HFF-Myc (cell line): ENCODE measurements at regions not wholly inside any gene's neighbourhood (a gene's known extent, or its start where the extent isn't known, plus 50 kb on each side); places are given as distances from the start of the nearest gene placed in this dataset.

Experiments used
- DNase-seq: peaks from one replicate; pipeline ENCODE4 v3.0.0-alpha.2; 2011; ENCODE audit warnings: low read depth; ENCODE audit errors: extremely low read depth
- H3K4me3 ChIP-seq: replicated peaks from 2 replicates; pipeline ENCODE4 v1.5.1; 2011; ENCODE audit warnings: low read depth, mild to moderate bottlenecking, control low read depth, low read length
- TF ChIP-seq, protein P1 (sequence below): IDR thresholded peaks from 2 replicates; pipeline ENCODE4 v1.5.1; 2012; ENCODE audit warnings: mild to moderate bottlenecking, low read depth, low read length, control low read depth; ENCODE audit errors: missing control alignments

- TF ChIP-seq, protein P1, sequence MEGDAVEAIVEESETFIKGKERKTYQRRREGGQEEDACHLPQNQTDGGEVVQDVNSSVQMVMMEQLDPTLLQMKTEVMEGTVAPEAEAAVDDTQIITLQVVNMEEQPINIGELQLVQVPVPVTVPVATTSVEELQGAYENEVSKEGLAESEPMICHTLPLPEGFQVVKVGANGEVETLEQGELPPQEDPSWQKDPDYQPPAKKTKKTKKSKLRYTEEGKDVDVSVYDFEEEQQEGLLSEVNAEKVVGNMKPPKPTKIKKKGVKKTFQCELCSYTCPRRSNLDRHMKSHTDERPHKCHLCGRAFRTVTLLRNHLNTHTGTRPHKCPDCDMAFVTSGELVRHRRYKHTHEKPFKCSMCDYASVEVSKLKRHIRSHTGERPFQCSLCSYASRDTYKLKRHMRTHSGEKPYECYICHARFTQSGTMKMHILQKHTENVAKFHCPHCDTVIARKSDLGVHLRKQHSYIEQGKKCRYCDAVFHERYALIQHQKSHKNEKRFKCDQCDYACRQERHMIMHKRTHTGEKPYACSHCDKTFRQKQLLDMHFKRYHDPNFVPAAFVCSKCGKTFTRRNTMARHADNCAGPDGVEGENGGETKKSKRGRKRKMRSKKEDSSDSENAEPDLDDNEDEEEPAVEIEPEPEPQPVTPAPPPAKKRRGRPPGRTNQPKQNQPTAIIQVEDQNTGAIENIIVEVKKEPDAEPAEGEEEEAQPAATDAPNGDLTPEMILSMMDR: no peak
- no peak overlapping the region for H3K4me3 ChIP-seq
- no peak for DNase-seq
These were observed 224.1 kb downstream of the SNX19 start for GRCh38 chr11:130692220-130692619.

GRCh38 chr11:130693543-130693942, 222.7 kb downstream of the SNX19 start:
- H3K4me3 ChIP-seq: no peak overlapping the region
- DNase-seq: no peak
- TF ChIP-seq, protein P1: no peak

DNA sequence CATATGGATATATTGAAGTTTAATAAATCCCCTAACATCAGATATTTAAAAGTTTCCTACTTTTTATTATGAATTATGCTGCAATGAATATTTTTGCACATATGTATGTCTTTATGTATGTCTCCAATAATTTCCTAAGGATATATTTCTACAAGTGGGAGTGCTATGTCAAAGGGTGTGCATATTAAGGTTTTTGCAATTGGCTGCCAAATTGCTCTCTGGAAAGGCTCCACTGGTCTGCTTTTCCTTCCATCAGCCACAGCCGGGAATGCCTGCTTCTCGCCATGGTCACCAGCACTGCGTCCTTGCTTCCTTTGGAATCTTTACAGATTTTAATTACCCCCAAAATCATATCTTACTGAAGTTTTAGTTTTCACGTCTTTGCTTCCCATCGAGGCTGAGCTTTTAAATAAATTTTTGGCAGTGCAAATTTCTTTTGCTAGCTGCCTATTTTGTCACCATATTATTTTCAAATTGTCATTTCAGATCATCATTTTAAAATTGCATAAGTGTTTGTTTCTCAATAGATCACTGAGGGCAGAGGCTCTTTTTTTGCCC, 221.7 kb downstream of the SNX19 start:
- TF ChIP-seq, protein P1: no peak
- no peak for DNase-seq
- H3K4me3 ChIP-seq: no peak overlapping the region

GRCh38 chr11:130698174-130698573, 218.1 kb downstream of the SNX19 start:
- TF ChIP-seq, protein P1: no peak

GRCh38 chr11:130699561-130699960, 216.7 kb downstream of the SNX19 start:
- TF ChIP-seq, protein P1: no peak
- no peak overlapping the region for H3K4me3 ChIP-seq
- no peak for DNase-seq

More at GRCh38 chr11:130698174-130698573, 218.1 kb downstream of the SNX19 start:
- no peak overlapping the region for H3K4me3 ChIP-seq
- no peak for DNase-seq

DNA sequence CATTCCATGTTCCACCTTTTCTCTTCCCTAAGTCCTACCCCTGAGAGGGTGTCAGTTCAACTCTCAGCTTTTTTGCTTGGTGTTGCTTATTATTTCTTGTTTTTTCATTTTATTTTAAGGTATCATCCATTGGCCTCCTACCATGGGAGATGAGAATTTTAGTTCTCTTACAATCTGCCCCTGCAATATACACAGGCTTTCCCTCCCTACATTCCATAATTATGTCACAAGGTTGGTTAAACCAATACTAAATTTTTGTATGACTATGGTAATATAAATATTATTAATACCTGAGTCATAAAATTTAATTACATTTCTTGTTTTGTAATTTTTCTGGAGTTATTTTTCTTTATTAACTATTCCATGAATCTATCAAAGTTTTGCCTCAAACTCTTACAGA, 216.2 kb downstream of the SNX19 start:
- TF ChIP-seq, protein P1: no peak
- DNase-seq: no peak
- H3K4me3 ChIP-seq: no peak overlapping the region

GRCh38 chr11:130703489-130704190, 212.6 kb downstream of the SNX19 start:
- H3K4me3 ChIP-seq: no peak overlapping the region
- TF ChIP-seq, protein P1: no peak
- DNase-seq: no peak
